KBM-7 (cell line): ENCODE measurements at regions not wholly inside any gene's neighbourhood (a gene's known extent, or its start where the extent isn't known, plus 50 kb on each side); places are given as distances from the start of the nearest gene placed in this dataset.

Experiments
- DNase-seq: peaks from one replicate; pipeline ENCODE4 v3.0.0-alpha.2; 2015
- in situ Hi-C: fragments of 300-500 bp; cut with MboI; formaldehyde crosslinking; loops from 2 replicates; pipeline ENCODE4 v1.14.3; 2020; ENCODE audit warnings: low sequenced_read_pairs, low pct_unique_long_range_greater_than_20kb, mixed read lengths

- no peak for DNase-seq
- in situ Hi-C loops, result no loop called here
These were observed 55.5 kb downstream of the GSPT2 start for GRCh38 chrX:51798701-51799100.

DNA sequence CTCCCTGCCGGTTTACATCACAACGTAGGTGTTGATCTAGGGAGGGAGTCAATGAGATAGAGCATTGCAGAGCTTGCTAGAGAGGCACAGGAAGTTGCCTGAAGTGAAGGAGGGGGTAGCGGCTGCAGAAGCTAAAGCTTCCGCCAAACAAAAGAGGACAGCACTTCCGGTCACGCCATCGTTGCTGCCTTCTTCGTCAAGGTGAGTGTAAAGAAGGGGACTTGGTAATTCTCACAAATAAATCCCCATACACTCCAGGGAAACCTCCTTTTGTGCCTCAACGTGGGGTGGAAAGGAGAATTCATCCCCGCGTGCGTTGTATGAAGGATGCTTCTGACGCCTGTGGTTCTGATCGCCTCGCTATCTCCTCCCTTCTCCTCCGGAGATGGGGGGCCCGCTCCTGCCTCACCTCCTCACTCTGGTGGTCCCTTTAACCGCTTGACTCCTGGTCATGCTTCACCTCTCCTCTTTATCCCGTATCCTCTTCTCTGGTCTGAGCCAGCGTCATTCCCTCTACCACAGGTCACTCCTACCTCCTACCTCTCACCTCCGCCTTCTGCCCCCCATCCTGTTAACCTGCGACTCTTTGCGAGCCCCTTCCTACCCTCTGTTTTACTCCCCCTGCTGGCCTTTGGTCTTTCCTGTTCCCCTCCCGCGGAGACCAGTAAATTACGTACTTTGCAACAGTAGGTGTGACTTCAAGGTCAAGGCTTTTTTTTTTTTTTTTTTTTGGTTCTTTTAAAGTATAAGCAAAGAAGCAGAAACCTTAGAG is 59.9 kb downstream of the GSPT2 start:
- peak; percentile 5 for DNase-seq
- in situ Hi-C loops, result no loop called here

- in situ Hi-C loops, result no loop called here
- DNase-seq, result no peak
These were observed 60.6 kb downstream of the GSPT2 start for GRCh38 chrX:51803833-51804232.

- no peak for DNase-seq
- in situ Hi-C loops, result no loop called here
These were observed 61.5 kb downstream of the GSPT2 start for GRCh38 chrX:51804741-51805140.

GRCh38 chrX:51813886-51814460 is 70.7 kb downstream of the GSPT2 start:
- no peak for DNase-seq
- in situ Hi-C loops, result no loop called here

DNA sequence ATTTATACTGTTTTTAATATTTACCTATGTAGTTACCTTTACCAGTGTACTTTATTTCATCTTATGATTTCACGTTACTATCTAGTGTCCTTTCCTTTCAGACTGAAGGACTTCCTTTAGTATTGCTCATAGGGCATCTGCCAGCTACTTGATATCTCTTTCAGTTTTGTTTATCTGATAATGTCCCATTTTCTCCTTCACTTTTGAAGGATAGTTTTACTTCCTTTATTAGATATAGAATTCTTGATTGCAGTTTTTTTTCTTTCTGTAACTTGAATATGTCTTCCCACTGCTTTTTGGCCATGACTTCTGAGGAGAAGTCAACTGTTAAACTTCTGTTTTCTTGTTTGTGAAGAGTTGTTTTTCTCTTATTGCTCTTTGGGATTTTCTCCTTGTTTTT is 69.4 kb upstream of the MAGED1 start:
- no peak for DNase-seq
- in situ Hi-C loops, result no loop called here

DNA sequence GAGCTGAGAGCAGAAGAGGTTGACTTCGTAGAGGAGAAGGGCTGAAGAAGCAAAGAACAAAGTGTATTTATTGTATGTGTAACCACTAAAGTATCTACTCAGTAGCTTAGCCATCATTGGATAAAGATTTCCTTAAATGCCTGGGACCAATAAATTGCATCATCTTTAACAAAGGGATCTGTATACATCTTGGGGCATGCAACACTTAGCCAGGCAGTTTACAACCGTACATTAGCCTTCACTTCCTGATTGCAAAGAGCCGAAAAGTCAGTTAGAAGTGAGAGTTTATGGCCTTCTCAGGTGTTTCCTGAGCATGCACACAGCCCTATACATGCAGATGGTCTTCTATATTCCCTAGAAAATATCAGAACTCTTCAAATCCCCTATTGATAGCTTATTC is 68.0 kb upstream of the MAGED1 start:
- in situ Hi-C loops, result no loop called here

DNA sequence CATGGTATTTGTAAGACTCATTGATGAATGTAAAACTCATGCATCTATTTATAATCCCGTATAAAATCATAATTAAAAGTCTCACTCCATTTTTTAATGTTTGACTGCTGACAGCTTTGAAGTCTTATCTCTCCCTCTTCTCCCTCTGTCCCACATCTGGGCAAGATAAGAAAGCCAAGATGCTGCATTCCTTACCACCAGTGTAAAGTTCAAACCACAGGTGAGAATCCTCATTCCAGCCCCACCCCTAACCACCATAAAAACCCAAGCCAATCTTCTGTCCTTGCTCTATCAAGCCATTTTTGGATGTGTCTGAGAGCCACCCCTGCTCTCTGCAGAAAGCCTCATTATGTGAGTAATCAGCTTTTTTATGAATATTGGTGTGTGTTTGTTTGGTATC is 59.3 kb upstream of the MAGED1 start:
- DNase-seq, result no peak
- in situ Hi-C loops, result no loop called here

More for the DNA sequence above, 68.0 kb upstream of the MAGED1 start:
- no peak for DNase-seq

GRCh38 chrX:51836823-51837222 is 56.6 kb upstream of the MAGED1 start:
- in situ Hi-C loops, result no loop called here
- DNase-seq, result no peak

DNA sequence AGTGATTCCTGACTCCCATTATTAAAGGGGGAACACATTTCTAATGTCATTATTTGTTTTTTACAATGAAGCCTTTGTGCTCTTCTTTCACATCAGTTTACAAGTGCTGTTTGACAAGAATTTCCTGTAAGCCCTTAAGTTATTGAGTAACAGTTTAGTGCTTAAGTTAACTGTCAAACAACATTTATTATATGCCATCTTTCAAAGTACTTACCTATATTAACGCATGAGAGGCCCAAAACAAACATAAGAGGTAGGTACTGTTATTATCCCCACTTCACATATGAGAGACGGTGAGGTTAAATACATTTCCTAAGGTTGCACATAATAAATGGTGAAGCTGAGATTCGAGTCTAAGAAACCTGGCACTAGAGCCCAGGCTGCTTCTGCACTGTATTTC is 56.0 kb upstream of the MAGED1 start:
- DNase-seq, result no peak

GRCh38 chrX:51837921-51838320 is 55.5 kb upstream of the MAGED1 start:
- in situ Hi-C loops, result no loop called here
- no peak for DNase-seq

More for the DNA sequence above, 56.0 kb upstream of the MAGED1 start:
- in situ Hi-C loops, result no loop called here
